WTC11 (cell line): ENCODE measurements at regions not wholly inside any gene's neighbourhood (a gene's known extent, or its start where the extent isn't known, plus 50 kb on each side); places are given as distances from the start of the nearest gene placed in this dataset.

Source experiments
- ATAC-seq: fragments of 200-7000 bp; cut with Tn5 transposase; 2 replicates; pipeline ENCODE4 v1.10.0; 2021; ENCODE audit warnings: mild to moderate bottlenecking, moderate library complexity
- CTCF ChIA-PET: fragments of 300-600 bp; sonication (Branson Sonifier 250); formaldehyde crosslinking; loops from one replicate; lab custom pipeline; 2021; ENCODE audit warnings: antibody characterized with exemption; lab: Charles Lee
- POLR2A ChIA-PET: fragments of 350-600 bp; sonication (Branson Sonifier 250); formaldehyde crosslinking; loops from one replicate; lab custom pipeline; 2021; ENCODE audit warnings: antibody characterized with exemption; lab: Charles Lee
- DNase-seq: peaks from one replicate; pipeline ENCODE4 v3.0.0; 2021; ENCODE audit warnings: low spot score
- H3K27ac Mint-ChIP-seq: 2 replicates; pipeline ENCODE4 v1.8.0; 2021; ENCODE audit warnings: mixed read lengths
- H3K27me3 Mint-ChIP-seq: 2 replicates; pipeline ENCODE4 v1.8.0; 2021; ENCODE audit warnings: low read depth, mild to moderate bottlenecking, moderate library complexity, mixed read lengths
- H3K36me3 Mint-ChIP-seq: 2 replicates; pipeline ENCODE4 v1.8.0; 2021; ENCODE audit warnings: mixed read lengths
- H3K4me1 Mint-ChIP-seq: 2 replicates; pipeline ENCODE4 v1.8.0; 2022; ENCODE audit warnings: mixed read lengths
- H3K4me3 Mint-ChIP-seq: 2 replicates; pipeline ENCODE4 v1.8.0; 2021; ENCODE audit warnings: mild to moderate bottlenecking, moderate library complexity, mixed read lengths
- H3K9me3 Mint-ChIP-seq: 2 replicates; pipeline ENCODE4 v1.8.0; 2021; ENCODE audit warnings: mixed read lengths
- FOXK1 ChIP-seq: sonication (generic); formaldehyde crosslinking; IDR thresholded peaks from 2 replicates; pipeline ENCODE4 v1.8.0; 2022; ENCODE audit warnings: mild to moderate bottlenecking, moderate library complexity, missing genetic modification reagents
- GABPB1 ChIP-seq: sonication (generic); formaldehyde crosslinking; IDR thresholded peaks from 2 replicates; pipeline ENCODE4 v1.8.1; 2023; ENCODE audit warnings: mild to moderate bottlenecking, missing genetic modification reagents
- GTF2I ChIP-seq: fragments of 250-450 bp; sonication (Bioruptor Pico); conservative IDR thresholded peaks from 2 replicates; pipeline ENCODE4 v1.4.0; 2021; ENCODE audit warnings: mild to moderate bottlenecking
- OVOL2 ChIP-seq: fragments of 250-450 bp; sonication (Bioruptor Pico); IDR thresholded peaks from 2 replicates; pipeline ENCODE4 v1.9.0; 2021; ENCODE audit warnings: mild to moderate bottlenecking, borderline replicate concordance
- TEAD1 ChIP-seq: sonication (generic); formaldehyde crosslinking; IDR thresholded peaks from 2 replicates; pipeline ENCODE4 v1.8.0; 2022; ENCODE audit warnings: mild to moderate bottlenecking, missing genetic modification reagents
- TP53 ChIP-seq: sonication (generic); formaldehyde crosslinking; IDR thresholded peaks from 2 replicates; pipeline ENCODE4 v1.8.1; 2023; ENCODE audit warnings: mild to moderate bottlenecking, missing genetic modification reagents
- ZNF416 ChIP-seq: fragments of 250-450 bp; sonication (Bioruptor Pico); IDR thresholded peaks from 2 replicates; pipeline ENCODE4 v1.9.0; 2021; ENCODE audit warnings: mild to moderate bottlenecking, inconsistent platforms
- TF ChIP-seq, protein P1 (sequence below): sonication (generic); formaldehyde crosslinking; IDR thresholded peaks from 2 replicates; pipeline ENCODE4 v1.8.1; 2023; ENCODE audit warnings: mild to moderate bottlenecking, missing genetic modification reagents, moderate library complexity
- TF ChIP-seq, protein P2 (sequence below): sonication (generic); formaldehyde crosslinking; IDR thresholded peaks from 2 replicates; pipeline ENCODE4 v1.8.1; 2022; ENCODE audit warnings: mild to moderate bottlenecking, moderate library complexity, missing genetic modification reagents
- TF ChIP-seq, protein P3 (sequence below): sonication (generic); formaldehyde crosslinking; IDR thresholded peaks from 2 replicates; pipeline ENCODE4 v1.8.0; 2022; ENCODE audit warnings: mild to moderate bottlenecking, missing genetic modification reagents
- TF ChIP-seq, protein P4 (sequence below): sonication (generic); formaldehyde crosslinking; IDR thresholded peaks from 2 replicates; pipeline ENCODE4 v1.8.1; 2023; ENCODE audit warnings: mild to moderate bottlenecking, missing genetic modification reagents

DNA sequence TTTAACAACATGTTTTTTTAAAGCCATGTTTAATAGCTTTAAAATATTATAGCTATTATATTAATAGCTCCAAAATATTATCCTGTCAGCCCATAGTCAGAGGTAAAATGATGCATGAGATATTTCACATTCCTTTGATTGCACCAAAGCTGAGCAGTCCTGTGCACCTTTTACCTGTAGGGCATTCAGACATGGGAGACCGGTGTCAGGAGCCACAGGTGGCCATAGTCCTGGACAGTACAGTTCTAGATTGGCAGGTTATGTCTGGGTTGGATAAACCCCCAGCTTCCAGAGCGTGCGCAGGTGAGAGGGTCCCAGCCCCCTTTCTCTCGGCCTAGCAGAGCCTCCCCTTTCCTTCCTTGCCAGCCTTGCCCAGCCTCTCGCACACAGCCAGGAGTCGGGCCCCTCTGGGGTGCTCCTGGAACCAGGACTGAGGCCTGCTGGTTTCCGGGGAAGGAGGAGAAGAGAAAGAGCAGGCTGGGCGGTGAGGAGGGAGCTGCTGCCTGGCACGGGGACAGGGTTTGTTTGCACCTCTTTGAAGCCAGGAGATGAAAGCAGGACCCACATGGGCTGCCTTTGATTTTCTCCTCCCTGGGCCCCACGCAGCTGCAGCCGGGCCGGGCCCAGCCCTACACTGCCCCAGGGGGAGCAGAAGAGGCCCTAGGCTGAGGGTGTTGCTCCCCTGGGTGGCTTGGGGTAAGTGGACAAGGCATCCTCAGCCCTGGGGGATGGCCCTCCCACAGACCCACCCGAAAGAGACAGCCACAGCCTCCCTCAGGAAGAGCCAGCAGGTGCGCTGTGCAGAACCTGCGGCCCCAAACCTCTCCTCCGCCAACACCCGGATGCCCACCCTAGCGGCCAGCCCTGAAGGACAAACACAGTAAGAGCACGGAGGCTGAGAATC is 75.2 kb upstream of the TARDBP start:
- Mint-ChIP-seq H3K9me3 (no peaks in the 10 kb centered on the region), H3K27ac (no peak overlapping the region), H3K4me1 (peaks cover 18% of the 10 kb centered on the region), H3K27me3 (no peaks in the 10 kb centered on the region; the same call in none of the 2 replicates), H3K4me3 (no peak overlapping the region), H3K36me3 (no peaks in the 10 kb centered on the region)
- DNase-seq (no peak), ATAC-seq (no peak; the same call in 1 of the 2 replicates)
- ChIA-PET POLR2A (no interaction called here), CTCF (interaction anchor here (0.6 to 1.7 kb wide), 7 partner anchors 9 to 245 kb away, joined by 3 to 6 read pairs (median 4); no protein-coding TSS in a partner anchor)
- TF ChIP-seq GABPB1 (CRISPR knock-in tag) (peak; percentile 44; the same call in 1 of the 2 replicates), ZNF416 (CRISPR knock-in tag) (no peak), FOXK1 (no peak), OVOL2 (CRISPR knock-in tag) (no peak)
- TF ChIP-seq, protein P1, sequence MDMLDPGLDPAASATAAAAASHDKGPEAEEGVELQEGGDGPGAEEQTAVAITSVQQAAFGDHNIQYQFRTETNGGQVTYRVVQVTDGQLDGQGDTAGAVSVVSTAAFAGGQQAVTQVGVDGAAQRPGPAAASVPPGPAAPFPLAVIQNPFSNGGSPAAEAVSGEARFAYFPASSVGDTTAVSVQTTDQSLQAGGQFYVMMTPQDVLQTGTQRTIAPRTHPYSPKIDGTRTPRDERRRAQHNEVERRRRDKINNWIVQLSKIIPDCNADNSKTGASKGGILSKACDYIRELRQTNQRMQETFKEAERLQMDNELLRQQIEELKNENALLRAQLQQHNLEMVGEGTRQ (CRISPR knock-in tag), result no peak
- TF ChIP-seq, protein P2, sequence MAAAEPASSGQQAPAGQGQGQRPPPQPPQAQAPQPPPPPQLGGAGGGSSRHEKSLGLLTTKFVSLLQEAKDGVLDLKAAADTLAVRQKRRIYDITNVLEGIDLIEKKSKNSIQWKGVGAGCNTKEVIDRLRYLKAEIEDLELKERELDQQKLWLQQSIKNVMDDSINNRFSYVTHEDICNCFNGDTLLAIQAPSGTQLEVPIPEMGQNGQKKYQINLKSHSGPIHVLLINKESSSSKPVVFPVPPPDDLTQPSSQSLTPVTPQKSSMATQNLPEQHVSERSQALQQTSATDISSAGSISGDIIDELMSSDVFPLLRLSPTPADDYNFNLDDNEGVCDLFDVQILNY (CRISPR knock-in tag), result no peak

DNA sequence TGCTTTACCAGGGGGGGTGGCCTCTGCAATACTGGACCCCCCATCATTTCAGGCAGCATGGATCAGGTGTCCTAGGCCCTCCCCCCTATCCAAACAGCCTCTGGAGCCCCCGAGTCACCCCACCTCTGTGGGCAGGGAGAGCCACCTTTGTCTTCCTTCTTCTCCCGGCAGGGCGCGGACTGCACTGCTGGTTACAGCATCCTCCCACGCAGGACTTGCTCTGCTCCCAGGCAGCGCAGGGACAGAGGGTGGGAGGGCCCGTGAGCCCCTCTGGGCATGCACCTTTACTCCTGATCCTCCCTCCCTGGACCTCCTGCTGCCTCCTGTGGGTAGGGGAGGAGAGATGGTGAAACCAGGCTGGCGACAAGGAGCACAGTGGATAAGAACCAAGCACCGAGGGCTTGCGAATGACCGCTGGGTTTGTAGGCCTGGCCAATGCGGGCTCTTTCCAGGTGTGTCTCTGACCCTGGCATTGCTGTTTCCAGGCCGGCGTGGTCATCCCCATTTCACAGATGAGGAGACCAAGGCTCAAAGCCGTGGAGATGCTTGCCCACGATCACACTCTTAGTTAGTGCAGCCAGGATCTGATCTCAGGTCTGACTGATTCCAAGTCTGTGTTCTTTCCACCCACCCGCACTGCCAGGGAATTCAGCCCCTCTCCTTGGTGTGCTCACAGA is 73.6 kb upstream of the TARDBP start:
- Mint-ChIP-seq H3K4me1 (peaks cover 31% of the 10 kb centered on the region), H3K27ac (no peak overlapping the region), H3K36me3 (no peaks in the 10 kb centered on the region), H3K9me3 (no peaks in the 10 kb centered on the region), H3K4me3 (no peak overlapping the region), H3K27me3 (peaks cover 6% of the 10 kb centered on the region)
- ChIA-PET POLR2A (no interaction called here), CTCF (no interaction called here)
- TF ChIP-seq FOXK1, result no peak
- no peak for DNase-seq
- ATAC-seq, result no peak

DNA sequence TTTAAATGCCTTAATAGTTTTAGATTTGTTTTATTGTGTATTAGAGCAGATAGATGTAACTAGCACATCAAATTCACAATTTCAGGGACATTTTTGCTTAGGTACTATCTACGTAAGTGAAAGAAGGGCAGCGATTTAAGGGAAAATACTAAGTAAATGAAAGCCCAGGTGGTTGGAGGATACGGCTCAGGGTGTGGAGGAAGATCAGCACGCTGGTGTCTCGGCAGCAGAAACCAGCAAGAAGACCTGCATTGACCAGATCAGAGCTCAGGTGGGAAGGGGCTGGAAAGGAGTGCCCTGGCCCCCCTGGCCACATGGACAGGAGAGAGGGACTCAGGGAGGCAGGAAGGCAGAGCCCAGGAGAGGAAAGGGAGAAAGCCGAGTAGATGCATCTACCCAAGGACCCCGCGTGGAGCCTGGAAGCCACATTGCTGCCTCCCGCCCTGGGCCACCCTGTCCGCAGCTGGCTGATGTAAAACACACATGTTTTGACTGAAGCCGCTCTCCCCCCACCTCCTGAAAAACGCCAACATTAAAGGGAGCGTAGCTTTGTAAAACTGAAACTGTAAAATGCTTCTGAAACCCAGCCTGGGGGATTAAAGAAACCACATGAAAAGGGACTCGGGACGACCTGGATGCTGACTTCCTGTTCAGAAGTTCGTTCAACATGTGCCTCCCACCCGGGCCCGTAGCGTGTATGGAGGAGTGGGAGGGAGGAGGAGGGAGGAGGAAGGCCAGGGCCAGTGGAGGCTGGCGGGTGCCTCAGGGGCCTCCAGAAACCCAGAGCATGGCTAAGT is 72.6 kb upstream of the TARDBP start:
- H3K4me3 Mint-ChIP-seq, result no peak overlapping the region
- POLR2A ChIA-PET, result no interaction called here
- no peaks in the 10 kb centered on the region for H3K9me3 Mint-ChIP-seq
- no peak for TF ChIP-seq TP53 (CRISPR knock-in tag)
- TF ChIP-seq GABPB1 (CRISPR knock-in tag), result peak; percentile 56; the same call in 1 of the 2 replicates
- no peaks in the 10 kb centered on the region for H3K36me3 Mint-ChIP-seq
- CTCF ChIA-PET, result no interaction called here
- peaks cover 26% of the 10 kb centered on the region for H3K4me1 Mint-ChIP-seq
- H3K27ac Mint-ChIP-seq, result no peak overlapping the region
- peaks cover 8% of the 10 kb centered on the region for H3K27me3 Mint-ChIP-seq
- no peak for DNase-seq
- no peak for ATAC-seq

DNA sequence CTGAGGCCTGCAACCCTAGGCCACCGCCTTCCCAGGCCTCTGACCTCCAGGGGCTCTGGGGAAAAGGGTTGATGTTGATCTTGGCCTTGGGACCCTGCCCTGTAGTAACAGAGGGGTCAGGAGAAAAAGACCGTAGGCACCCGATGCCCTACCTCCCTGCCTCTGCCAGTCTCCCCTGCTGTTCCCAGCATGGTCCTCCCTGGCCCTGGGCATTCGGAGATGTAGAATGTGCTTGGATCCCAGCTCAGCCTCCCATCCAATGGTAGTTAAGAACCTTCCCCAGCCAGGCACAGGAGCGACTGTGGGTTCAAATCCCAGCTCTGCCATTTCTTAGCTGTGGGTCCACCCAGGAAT is 72.0 kb upstream of the TARDBP start:
- Mint-ChIP-seq H3K4me1 (peaks cover 26% of the 10 kb centered on the region), H3K27ac (no peak overlapping the region), H3K27me3 (peaks cover 8% of the 10 kb centered on the region), H3K4me3 (no peak overlapping the region), H3K9me3 (no peaks in the 10 kb centered on the region), H3K36me3 (no peaks in the 10 kb centered on the region)
- ChIA-PET CTCF (no interaction called here), POLR2A (no interaction called here)
- DNase-seq (no peak), ATAC-seq (no peak)
- TF ChIP-seq GTF2I, result no peak

DNA sequence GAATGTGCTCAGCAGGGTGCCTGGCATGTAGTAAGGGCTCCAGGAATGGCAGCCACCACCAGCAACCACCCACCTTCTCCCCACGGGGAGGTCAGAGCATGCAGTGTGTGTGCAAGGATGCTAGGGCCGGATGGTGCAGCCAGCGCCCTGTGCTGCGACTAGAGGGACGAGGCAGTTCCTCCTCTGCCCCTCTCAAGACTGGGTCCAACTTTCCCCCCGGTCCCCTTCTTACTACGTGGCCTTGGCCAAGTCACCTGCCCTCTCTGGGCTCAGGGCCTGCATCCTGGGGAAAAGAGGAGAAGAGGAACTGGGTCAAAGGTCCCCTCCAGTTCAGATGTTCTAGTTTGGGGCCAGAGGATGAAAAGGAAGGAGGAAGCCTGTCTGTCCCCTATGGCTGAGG is 71.6 kb upstream of the TARDBP start:
- ChIA-PET POLR2A (no interaction called here), CTCF (no interaction called here)
- DNase-seq (no peak), ATAC-seq (no peak)
- Mint-ChIP-seq H3K9me3 (no peaks in the 10 kb centered on the region), H3K27ac (no peak overlapping the region), H3K36me3 (no peaks in the 10 kb centered on the region), H3K4me1 (peaks cover 26% of the 10 kb centered on the region), H3K27me3 (peaks cover 8% of the 10 kb centered on the region), H3K4me3 (no peak overlapping the region)
- TF ChIP-seq, protein P3, sequence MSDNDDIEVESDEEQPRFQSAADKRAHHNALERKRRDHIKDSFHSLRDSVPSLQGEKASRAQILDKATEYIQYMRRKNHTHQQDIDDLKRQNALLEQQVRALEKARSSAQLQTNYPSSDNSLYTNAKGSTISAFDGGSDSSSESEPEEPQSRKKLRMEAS, result no peak
- no peak for TF ChIP-seq TEAD1 (CRISPR knock-in tag)
- TF ChIP-seq, protein P4, sequence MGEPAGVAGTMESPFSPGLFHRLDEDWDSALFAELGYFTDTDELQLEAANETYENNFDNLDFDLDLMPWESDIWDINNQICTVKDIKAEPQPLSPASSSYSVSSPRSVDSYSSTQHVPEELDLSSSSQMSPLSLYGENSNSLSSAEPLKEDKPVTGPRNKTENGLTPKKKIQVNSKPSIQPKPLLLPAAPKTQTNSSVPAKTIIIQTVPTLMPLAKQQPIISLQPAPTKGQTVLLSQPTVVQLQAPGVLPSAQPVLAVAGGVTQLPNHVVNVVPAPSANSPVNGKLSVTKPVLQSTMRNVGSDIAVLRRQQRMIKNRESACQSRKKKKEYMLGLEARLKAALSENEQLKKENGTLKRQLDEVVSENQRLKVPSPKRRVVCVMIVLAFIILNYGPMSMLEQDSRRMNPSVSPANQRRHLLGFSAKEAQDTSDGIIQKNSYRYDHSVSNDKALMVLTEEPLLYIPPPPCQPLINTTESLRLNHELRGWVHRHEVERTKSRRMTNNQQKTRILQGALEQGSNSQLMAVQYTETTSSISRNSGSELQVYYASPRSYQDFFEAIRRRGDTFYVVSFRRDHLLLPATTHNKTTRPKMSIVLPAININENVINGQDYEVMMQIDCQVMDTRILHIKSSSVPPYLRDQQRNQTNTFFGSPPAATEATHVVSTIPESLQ (CRISPR knock-in tag), result no peak
